ENCODE measurements at regions not wholly inside any gene's neighbourhood (a gene's known extent, or its start where the extent isn't known, plus 50 kb on each side); places are given as distances from the start of the nearest gene placed in this dataset.

DNA sequence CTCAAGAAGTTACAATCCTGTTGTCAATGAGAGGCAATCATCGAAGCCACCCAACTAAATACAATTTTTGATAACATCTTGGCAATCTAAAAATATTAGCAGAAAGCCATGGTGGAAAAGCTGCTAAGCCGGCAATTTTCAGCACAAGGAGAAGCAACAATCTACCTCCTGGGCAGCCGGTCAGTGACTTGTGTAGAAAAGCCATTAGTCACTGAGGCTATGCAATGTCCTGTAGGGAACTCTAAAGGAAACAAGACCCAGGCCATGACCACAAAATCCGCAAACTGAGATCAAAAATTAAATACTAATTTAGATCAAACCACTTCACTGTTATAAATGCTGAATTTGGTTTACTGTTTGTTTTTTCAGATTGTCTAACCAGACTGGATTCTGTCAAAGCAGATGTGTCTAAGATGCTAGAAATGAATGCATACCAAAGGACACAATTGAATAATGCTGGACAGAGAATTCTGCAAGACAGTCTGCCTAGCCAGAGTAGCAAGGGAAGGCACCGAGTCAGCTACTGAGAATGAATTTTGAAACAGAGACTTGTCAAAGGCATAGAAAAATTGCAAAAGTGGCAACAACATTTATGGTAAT lies 384.8 kb downstream of the PRELID2 start:
- Histone ChIP-seq H2AFZ (ENCODE audit: low read length) (no peak overlapping the region), H3K9ac (ENCODE audit: insufficient read depth, low read depth, low read length) (no peak overlapping the region), H3K36me3 (replicated peaks in 1 of 2; ENCODE audit: control insufficient read depth in 1 of 2, insufficient read depth in 2 of 2, low read length in 2 of 2) (no peaks in the 10 kb centered on the region), H3K27me3 (ENCODE audit: control insufficient read depth in 1 of 2, insufficient read depth in 2 of 2, low read length in 2 of 2) (no peaks in the 10 kb centered on the region), H3K9me3 (ENCODE audit: low read length) (no peaks in the 10 kb centered on the region), H3K27ac (ENCODE audit: extremely low read length, insufficient read depth, low read length) (no peak overlapping the region), H4K20me1 (ENCODE audit: insufficient read depth, low read length) (no peaks in the 10 kb centered on the region), H3K4me3 (replicated peaks in 1 of 3; ENCODE audit: insufficient read depth in 1 of 3, low read depth in 2 of 3, low read length in 3 of 3) (no peak overlapping the region), H3K79me2 (ENCODE audit: insufficient read depth, low read length) (no peaks in the 10 kb centered on the region), H3K4me2 (ENCODE audit: low read depth, low read length) (no peak overlapping the region), H3K4me1 (ENCODE audit: insufficient read depth, low read length) (no peaks in the 10 kb centered on the region)
- intact Hi-C loops (cut with micrococcal nuclease; ENCODE audit: unreplicated experiment): no loop called here
- ChIA-PET CTCF (ENCODE audit: low intra/inter-chr PET ratio, low total read pairs) (no interaction called here), POLR2A (no interaction called here)
- in situ Hi-C loops (cut with HindIII; ENCODE audit: extremely low pct_ligation_motif_present, low pct_unique_long_range_greater_than_20kb): no loop called here
- no peak for ATAC-seq
- FAIRE-seq: no peak
- WGBS (ENCODE audit: low lambda C conversion rate): 27% methylated on average over 5 of the region's 5 CpGs
- no peak for TF ChIP-seq TBP (CRISPR knock-in tag; IDR thresholded peaks at IDR 0.05)
- TF ChIP-seq, protein P1, sequence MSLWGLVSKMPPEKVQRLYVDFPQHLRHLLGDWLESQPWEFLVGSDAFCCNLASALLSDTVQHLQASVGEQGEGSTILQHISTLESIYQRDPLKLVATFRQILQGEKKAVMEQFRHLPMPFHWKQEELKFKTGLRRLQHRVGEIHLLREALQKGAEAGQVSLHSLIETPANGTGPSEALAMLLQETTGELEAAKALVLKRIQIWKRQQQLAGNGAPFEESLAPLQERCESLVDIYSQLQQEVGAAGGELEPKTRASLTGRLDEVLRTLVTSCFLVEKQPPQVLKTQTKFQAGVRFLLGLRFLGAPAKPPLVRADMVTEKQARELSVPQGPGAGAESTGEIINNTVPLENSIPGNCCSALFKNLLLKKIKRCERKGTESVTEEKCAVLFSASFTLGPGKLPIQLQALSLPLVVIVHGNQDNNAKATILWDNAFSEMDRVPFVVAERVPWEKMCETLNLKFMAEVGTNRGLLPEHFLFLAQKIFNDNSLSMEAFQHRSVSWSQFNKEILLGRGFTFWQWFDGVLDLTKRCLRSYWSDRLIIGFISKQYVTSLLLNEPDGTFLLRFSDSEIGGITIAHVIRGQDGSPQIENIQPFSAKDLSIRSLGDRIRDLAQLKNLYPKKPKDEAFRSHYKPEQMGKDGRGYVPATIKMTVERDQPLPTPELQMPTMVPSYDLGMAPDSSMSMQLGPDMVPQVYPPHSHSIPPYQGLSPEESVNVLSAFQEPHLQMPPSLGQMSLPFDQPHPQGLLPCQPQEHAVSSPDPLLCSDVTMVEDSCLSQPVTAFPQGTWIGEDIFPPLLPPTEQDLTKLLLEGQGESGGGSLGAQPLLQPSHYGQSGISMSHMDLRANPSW (CRISPR knock-in tag; IDR thresholded peaks at IDR 0.05; ENCODE audit: borderline replicate concordance): no peak
- TF ChIP-seq, protein P2, sequence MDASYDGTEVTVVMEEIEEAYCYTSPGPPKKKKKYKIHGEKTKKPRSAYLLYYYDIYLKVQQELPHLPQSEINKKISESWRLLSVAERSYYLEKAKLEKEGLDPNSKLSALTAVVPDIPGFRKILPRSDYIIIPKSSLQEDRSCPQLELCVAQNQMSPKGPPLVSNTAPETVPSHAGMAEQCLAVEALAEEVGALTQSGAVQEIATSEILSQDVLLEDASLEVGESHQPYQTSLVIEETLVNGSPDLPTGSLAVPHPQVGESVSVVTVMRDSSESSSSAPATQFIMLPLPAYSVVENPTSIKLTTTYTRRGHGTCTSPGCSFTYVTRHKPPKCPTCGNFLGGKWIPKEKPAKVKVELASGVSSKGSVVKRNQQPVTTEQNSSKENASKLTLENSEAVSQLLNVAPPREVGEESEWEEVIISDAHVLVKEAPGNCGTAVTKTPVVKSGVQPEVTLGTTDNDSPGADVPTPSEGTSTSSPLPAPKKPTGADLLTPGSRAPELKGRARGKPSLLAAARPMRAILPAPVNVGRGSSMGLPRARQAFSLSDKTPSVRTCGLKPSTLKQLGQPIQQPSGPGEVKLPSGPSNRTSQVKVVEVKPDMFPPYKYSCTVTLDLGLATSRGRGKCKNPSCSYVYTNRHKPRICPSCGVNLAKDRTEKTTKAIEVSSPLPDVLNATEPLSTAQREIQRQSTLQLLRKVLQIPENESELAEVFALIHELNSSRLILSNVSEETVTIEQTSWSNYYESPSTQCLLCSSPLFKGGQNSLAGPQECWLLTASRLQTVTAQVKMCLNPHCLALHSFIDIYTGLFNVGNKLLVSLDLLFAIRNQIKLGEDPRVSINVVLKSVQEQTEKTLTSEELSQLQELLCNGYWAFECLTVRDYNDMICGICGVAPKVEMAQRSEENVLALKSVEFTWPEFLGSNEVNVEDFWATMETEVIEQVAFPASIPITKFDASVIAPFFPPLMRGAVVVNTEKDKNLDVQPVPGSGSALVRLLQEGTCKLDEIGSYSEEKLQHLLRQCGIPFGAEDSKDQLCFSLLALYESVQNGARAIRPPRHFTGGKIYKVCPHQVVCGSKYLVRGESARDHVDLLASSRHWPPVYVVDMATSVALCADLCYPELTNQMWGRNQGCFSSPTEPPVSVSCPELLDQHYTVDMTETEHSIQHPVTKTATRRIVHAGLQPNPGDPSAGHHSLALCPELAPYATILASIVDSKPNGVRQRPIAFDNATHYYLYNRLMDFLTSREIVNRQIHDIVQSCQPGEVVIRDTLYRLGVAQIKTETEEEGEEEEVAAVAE (CRISPR knock-in tag; IDR thresholded peaks at IDR 0.05; ENCODE audit: borderline replicate concordance): no peak
- no peak for TF ChIP-seq FIP1L1 (IDR thresholded peaks at IDR 0.05; ENCODE audit: borderline replicate concordance, insufficient read depth, low read depth, low read length)
- TF ChIP-seq HMG20A (CRISPR knock-in tag; IDR thresholded peaks at IDR 0.05; ENCODE audit: borderline replicate concordance): no peak
- TF ChIP-seq, protein P3, sequence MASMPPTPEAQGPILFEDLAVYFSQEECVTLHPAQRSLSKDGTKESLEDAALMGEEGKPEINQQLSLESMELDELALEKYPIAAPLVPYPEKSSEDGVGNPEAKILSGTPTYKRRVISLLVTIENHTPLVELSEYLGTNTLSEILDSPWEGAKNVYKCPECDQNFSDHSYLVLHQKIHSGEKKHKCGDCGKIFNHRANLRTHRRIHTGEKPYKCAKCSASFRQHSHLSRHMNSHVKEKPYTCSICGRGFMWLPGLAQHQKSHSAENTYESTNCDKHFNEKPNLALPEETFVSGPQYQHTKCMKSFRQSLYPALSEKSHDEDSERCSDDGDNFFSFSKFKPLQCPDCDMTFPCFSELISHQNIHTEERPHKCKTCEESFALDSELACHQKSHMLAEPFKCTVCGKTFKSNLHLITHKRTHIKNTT (CRISPR knock-in tag; IDR thresholded peaks at IDR 0.05): no peak
- no peak for TF ChIP-seq RAD21 (CRISPR knock-in tag; IDR thresholded peaks at IDR 0.05)
- no peak for DNase-seq (ENCODE audit: low spot score)
- no TSS peak for BruUV-seq (replicated peaks)

All from HepG2 (cell line).